NCI-H748 (cell line): ENCODE measurements at regions not wholly inside any gene's neighbourhood (a gene's known extent, or its start where the extent isn't known, plus 50 kb on each side); places are given as distances from the start of the nearest gene placed in this dataset.

Experiments
- DNase-seq: peaks from one replicate; lab custom pipeline; 2025; ENCODE audit not compliant: unreplicated experiment; lab: John Stamatoyannopoulos, UW

DNA sequence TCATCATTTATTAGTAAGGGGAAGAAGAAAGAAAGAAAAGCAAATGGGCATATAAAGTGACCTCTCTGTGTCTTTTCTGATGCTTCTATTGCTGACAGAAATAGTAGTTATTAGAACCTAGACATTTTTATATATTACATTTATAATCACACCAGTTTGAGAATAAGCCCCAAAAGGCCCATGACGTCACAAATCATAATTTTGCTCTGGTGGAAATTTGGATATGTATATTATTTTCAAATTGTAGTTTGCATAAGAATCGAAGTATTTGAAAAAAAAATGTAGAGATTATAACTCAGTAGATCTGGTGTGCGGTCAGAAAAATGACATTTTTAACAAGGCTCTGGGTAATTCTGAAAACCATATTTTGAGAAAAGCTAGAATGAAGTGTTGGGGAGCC, 101.2 kb upstream of the STEAP1 start:
- no peak for DNase-seq

DNA sequence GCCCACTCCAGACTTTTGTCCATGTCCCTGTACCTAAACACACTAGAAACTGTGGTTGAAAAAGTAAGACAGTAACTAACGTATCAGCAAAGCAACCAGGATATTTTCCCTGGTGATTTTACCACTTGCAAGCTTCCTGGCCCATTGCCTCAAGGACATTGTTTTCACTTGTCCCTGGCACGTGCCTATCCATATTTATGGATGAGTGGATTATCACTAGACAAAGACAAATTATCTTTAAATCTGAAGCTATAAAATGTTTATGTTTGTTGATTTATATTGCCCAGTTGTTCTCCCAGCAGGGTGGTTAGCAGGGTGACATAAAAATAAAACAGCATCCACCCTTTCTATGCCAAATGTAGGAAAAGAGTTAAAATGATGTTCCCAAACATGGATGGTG, 93.2 kb upstream of the STEAP1 start:
- peak; percentile 23 for DNase-seq

DNA sequence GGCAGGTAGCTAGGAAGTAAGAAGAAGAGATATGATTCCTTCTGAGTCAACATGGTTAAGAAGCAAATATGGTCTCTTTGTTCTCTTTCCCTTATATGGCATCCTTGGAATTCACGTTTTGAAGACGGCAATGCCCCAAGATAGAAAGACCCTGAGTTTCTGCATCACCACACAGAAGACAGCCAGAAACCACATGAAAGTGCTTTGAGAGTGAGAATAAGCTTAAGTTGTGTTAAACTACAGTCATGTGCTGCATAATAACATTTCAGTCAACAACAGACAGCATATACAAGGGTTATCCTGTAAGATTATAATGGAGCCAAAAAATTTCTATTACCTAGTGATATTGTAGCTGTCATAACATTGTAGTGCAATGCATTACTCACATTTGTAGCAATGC, 89.9 kb upstream of the STEAP1 start:
- DNase-seq, result no peak

GRCh38 chr7:90067171-90067570, 87.1 kb upstream of the STEAP1 start:
- DNase-seq, result no peak

GRCh38 chr7:90070238-90070637, 84.0 kb upstream of the STEAP1 start:
- peak; percentile 44 for DNase-seq

- DNase-seq, result no peak
Observed at GRCh38 chr7:90078921-90079320, 75.3 kb upstream of the STEAP1 start.

DNA sequence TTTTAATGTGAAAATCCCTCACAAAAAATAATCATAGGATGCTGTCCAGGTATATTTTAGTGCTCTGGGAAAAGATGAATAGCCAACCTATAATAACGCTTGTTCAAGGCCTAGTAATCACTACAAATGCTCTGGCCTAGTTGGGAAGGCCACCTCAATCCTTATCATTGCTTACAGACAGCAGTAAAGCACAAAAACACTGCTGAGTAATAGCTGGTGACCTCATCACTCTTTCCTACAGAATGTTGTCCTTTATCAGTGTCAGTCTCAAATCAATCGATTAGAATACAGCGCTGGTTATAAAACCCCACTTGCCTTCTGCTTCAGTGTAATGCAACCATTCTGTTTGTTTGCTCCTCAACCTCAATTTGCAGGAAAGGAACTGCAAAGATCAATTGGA, 72.6 kb upstream of the STEAP1 start:
- no peak for DNase-seq

DNA sequence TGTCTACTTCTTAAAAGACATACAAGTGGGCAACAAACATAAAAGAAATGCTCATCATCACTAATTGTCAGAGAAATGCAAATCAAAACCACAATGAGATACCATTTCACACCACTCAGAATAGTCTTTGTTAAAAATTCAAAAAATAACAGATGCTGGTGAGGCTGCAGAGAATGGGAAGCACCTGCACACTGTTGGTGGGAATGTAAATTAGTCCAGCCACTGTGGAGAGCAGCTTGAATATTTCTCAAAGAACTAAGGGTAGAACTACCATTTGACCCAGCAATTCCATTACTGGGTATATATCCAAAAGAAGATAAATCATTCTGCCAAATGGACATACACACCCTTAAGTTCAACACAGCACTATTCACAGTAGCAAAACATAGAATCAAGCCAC, 61.8 kb upstream of the STEAP1 start:
- DNase-seq, result peak; percentile 98

DNA sequence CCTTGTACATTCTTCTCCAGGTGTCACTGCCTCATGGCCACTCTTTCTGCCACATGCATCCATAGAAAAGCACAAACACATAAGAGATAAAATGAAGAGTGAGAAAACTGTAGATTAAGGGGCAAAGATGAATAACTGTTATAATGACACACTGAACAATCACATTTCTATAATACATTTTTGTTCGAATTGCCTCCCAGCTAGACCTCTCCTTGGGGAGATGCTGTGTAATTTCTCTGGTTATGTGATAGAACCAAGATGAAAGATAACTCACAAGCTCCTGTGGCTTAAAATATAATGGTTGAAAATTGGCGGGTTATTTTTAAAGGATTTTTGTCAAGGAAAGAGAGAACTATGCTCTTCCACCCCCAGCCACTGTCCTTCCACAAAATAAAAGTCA, 60.2 kb upstream of the STEAP1 start:
- no peak for DNase-seq
